GM12878 (cell line): ENCODE measurements at regions not wholly inside any gene's neighbourhood (a gene's known extent, or its start where the extent isn't known, plus 50 kb on each side); places are given as distances from the start of the nearest gene placed in this dataset.

Experiments
- ATAC-seq: fragments of 200-7000 bp; cut with Tn5 transposase; 3 replicates; pipeline ENCODE4 v1.9.1; 2020; ENCODE audit warnings: mild to moderate bottlenecking, moderate library complexity
- BruUV-seq: library from RNA; stranded (reverse); fragments of 400-500 nt; replicated peaks from 2 replicates; lab custom pipeline; 2021; lab: Mats Ljungman, UMichigan
- CTCF ChIA-PET: fragments of 300-600 bp; sonication (Branson Sonifier 250); formaldehyde crosslinking; extraction: SDS; loops from one replicate; lab custom pipeline; 2021; ENCODE audit warnings: inconsistent platforms; lab: Yijun Ruan, JAX
- POLR2A ChIA-PET: fragments of 350-600 bp; formaldehyde crosslinking; extraction: SDS; loops from one replicate; lab custom pipeline; 2021; ENCODE audit warnings: inconsistent platforms; lab: Charles Lee
- RAD21 ChIA-PET: fragments of 300-600 bp; sonication (Branson Sonifier 250); formaldehyde crosslinking; loops from one replicate; lab custom pipeline; 2023; ENCODE audit warnings: antibody characterized with exemption; ENCODE audit not compliant: unreplicated experiment; lab: Charles Lee
- SMC1A ChIA-PET: fragments of 300-600 bp; sonication (Branson Sonifier 250); formaldehyde crosslinking; loops from one replicate; lab custom pipeline; 2023; ENCODE audit not compliant: unreplicated experiment, uncharacterized antibody; lab: Charles Lee
- DNase-seq: peaks from one replicate; pipeline ENCODE4 v3.0.0-alpha.2; 2011; ENCODE audit warnings: low read depth, low spot score
- FAIRE-seq: peaks from 3 replicates; lab custom pipeline; 2011; peaks lifted over from hg19 to GRCh38; lab: Jason Lieb, UNC
- H2AFZ ChIP-seq: 2 replicates; pipeline ENCODE4 v1.6.0; 2011; ENCODE audit warnings: low read depth, low read length, control low read depth; ENCODE audit not compliant: control insufficient read depth
- H3K27ac ChIP-seq: 2 replicates; pipeline ENCODE4 v1.5.1; 2011; ENCODE audit warnings: control low read depth; ENCODE audit not compliant: control insufficient read depth, insufficient read depth
- H3K27me3 ChIP-seq, 2 experiments: replicated peaks in 1 of 2; 2 replicates each; pipeline versions ENCODE4 v1.6.0 to v1.6.1; 2011; ENCODE audit warnings: low read length in 1 of 2; ENCODE audit not compliant: control insufficient read depth in 2 of 2, insufficient read depth in 2 of 2
- H3K36me3 ChIP-seq, 2 experiments: 2 replicates each; pipeline ENCODE4 v1.5.1; 2011; ENCODE audit warnings: low read length in 1 of 2; ENCODE audit not compliant: control insufficient read depth in 2 of 2, insufficient read depth in 2 of 2
- H3K4me1 ChIP-seq: 2 replicates; pipeline ENCODE4 v1.6.1; 2011; ENCODE audit warnings: mild to moderate bottlenecking, low read length, moderate library complexity, mixed read lengths; ENCODE audit not compliant: control insufficient read depth, insufficient read depth
- H3K4me2 ChIP-seq: 2 replicates; pipeline ENCODE4 v1.6.0; 2011; ENCODE audit warnings: control low read depth; ENCODE audit not compliant: control insufficient read depth, insufficient read depth
- H3K4me3 ChIP-seq: fragments of 200-600 bp; sonication (generic); 2 replicates; pipeline ENCODE4 v1.5.1; 2016
- H3K79me2 ChIP-seq: 2 replicates; pipeline ENCODE4 v1.6.0; 2011; ENCODE audit warnings: low read length; ENCODE audit not compliant: control insufficient read depth, insufficient read depth
- H3K9ac ChIP-seq: 2 replicates; pipeline ENCODE4 v1.8.0; 2011; ENCODE audit warnings: low read length, control low read depth, mixed read lengths; ENCODE audit not compliant: control insufficient read depth, insufficient read depth
- H3K9me3 ChIP-seq: replicated peaks from 3 replicates; pipeline ENCODE4 v1.5.1; 2011; ENCODE audit warnings: mild to moderate bottlenecking, low read length; ENCODE audit not compliant: control insufficient read depth, insufficient read depth
- H4K20me1 ChIP-seq: 2 replicates; pipeline ENCODE4 v1.6.0; 2011; ENCODE audit not compliant: control insufficient read depth, insufficient read depth
- ELK1 ChIP-seq: IDR thresholded peaks from 2 replicates; pipeline ENCODE4 v1.6.1; 2012; ENCODE audit warnings: low read depth, low read length, improper control_type of control experiment
- HDAC6 ChIP-seq: fragments of 200-600 bp; sonication (generic); IDR thresholded peaks from one replicate; pipeline ENCODE4 v1.8.0; 2017; ENCODE audit warnings: antibody characterized with exemption; ENCODE audit not compliant: unreplicated experiment
- IKZF1 ChIP-seq: fragments of 450-650 bp; conservative IDR thresholded peaks from 2 replicates; pipeline ENCODE4 v1.6.1; 2017; ENCODE audit warnings: antibody characterized with exemption, mild to moderate bottlenecking
- JUNB ChIP-seq: IDR thresholded peaks from 2 replicates; pipeline ENCODE4 v1.6.1; 2016; ENCODE audit warnings: antibody characterized with exemption, mild to moderate bottlenecking
- MAX ChIP-seq: IDR thresholded peaks from 2 replicates; pipeline ENCODE4 v1.6.1; 2012; ENCODE audit warnings: low read depth, low read length, improper control_type of control experiment
- MLLT1 ChIP-seq: fragments of 450-650 bp; IDR thresholded peaks from 2 replicates; pipeline ENCODE4 v1.6.1; 2016; ENCODE audit warnings: mild to moderate bottlenecking
- NR2C2 ChIP-seq: IDR thresholded peaks from 2 replicates; pipeline ENCODE4 v1.6.1; 2011; ENCODE audit warnings: borderline replicate concordance, low read depth; ENCODE audit not compliant: control insufficient read depth, insufficient read length
- PAX5 ChIP-seq: IDR thresholded peaks from 2 replicates; pipeline ENCODE4 v1.6.1; 2011; ENCODE audit warnings: low read depth, low read length, borderline replicate concordance
- PBX3 ChIP-seq: IDR thresholded peaks from 2 replicates; pipeline ENCODE4 v1.6.1; 2011; ENCODE audit warnings: mild to moderate bottlenecking, low read depth, low read length, moderate library complexity; ENCODE audit not compliant: insufficient replicate concordance
- PKNOX1 ChIP-seq: fragments of 450-650 bp; IDR thresholded peaks from 2 replicates; pipeline ENCODE4 v1.6.1; 2016; ENCODE audit warnings: mild to moderate bottlenecking
- RFX5 ChIP-seq: IDR thresholded peaks from 2 replicates; pipeline ENCODE4 v1.6.1; 2011; ENCODE audit warnings: low read depth, low read length, improper control_type of control experiment
- TCF12 ChIP-seq: IDR thresholded peaks from 2 replicates; pipeline ENCODE4 v1.6.1; 2011; ENCODE audit warnings: low read depth, mild to moderate bottlenecking, low read length
- ZBED1 ChIP-seq: IDR thresholded peaks from 2 replicates; pipeline ENCODE4 v1.6.1; 2016; ENCODE audit warnings: borderline replicate concordance
- ZNF207 ChIP-seq: fragments of 450-650 bp; IDR thresholded peaks from 2 replicates; pipeline ENCODE4 v1.6.1; 2014; ENCODE audit warnings: antibody characterized with exemption, mild to moderate bottlenecking, borderline replicate concordance
- ZNF622 ChIP-seq: fragments of 450-650 bp; IDR thresholded peaks from 2 replicates; pipeline ENCODE4 v1.6.1; 2017; ENCODE audit warnings: mild to moderate bottlenecking, inconsistent platforms
- WGBS: methylation state at CpG from one replicate; pipeline ENCODE4 v1.1.6; 2016; ENCODE audit warnings: low lambda C conversion rate; ENCODE audit not compliant: insufficient replicate concordance, insufficient coverage; ENCODE audit errors: missing lambda C conversion rate; 5-methylcytosine and 5-hydroxymethylcytosine counted together
- in situ Hi-C: fragments of 300-500 bp; cut with MboI; formaldehyde crosslinking; loops from 9 replicates; pipeline ENCODE4 v1.14.3; 2018; ENCODE audit warnings: mixed read lengths
- intact Hi-C: fragments of 100-400 bp; cut with micrococcal nuclease; formaldehyde crosslinking; loops from one replicate; pipeline ENCODE4 v1.14.2; 2022; ENCODE audit not compliant: unreplicated experiment

GRCh38 chr9:12394105-12394504 is 299.1 kb upstream of the TYRP1 start:
- Histone ChIP-seq H3K27me3 (no peaks in the 10 kb centered on the region), H3K9me3 (no peaks in the 10 kb centered on the region), H2AFZ (no peak overlapping the region), H3K27ac (no peak overlapping the region), H3K4me3 (no peak overlapping the region), H4K20me1 (no peaks in the 10 kb centered on the region), H3K4me1 (no peaks in the 10 kb centered on the region), H3K79me2 (no peaks in the 10 kb centered on the region), H3K9ac (no peak overlapping the region), H3K36me3 (no peaks in the 10 kb centered on the region), H3K4me2 (no peak overlapping the region)
- SMC1A ChIA-PET, result no interaction called here
- RAD21 ChIA-PET, result no interaction called here
- no TSS peak for BruUV-seq
- ATAC-seq (no peak), DNase-seq (no peak), FAIRE-seq (no peak)
- in situ Hi-C loops, result no loop called here
- POLR2A ChIA-PET, result no interaction called here
- CTCF ChIA-PET, result no interaction called here
- 0% methylated on average over 1 of the region's 1 CpG for WGBS
- intact Hi-C loops, result no loop called here
- TF ChIP-seq PKNOX1, result no peak
- TF ChIP-seq ZNF207, result no peak

GRCh38 chr9:12403721-12404120 is 289.5 kb upstream of the TYRP1 start:
- no peak overlapping the region for H3K4me3 ChIP-seq
- no peaks in the 10 kb centered on the region for H3K36me3 ChIP-seq
- intact Hi-C loops (no loop called here), in situ Hi-C loops (no loop called here)
- ATAC-seq (no peak), DNase-seq (no peak), FAIRE-seq (no peak)
- H4K20me1 ChIP-seq, result no peaks in the 10 kb centered on the region
- H3K79me2 ChIP-seq, result no peaks in the 10 kb centered on the region
- H3K9me3 ChIP-seq, result no peaks in the 10 kb centered on the region
- H3K4me1 ChIP-seq, result no peaks in the 10 kb centered on the region
- H3K9ac ChIP-seq, result no peak overlapping the region
- SMC1A ChIA-PET, result no interaction called here
- no peak overlapping the region for H2AFZ ChIP-seq
- WGBS, result 0% methylated on average over 2 of the region's 2 CpGs
- RAD21 ChIA-PET, result no interaction called here
- no TSS peak for BruUV-seq
- no peak overlapping the region for H3K27ac ChIP-seq
- CTCF ChIA-PET, result no interaction called here
- POLR2A ChIA-PET, result no interaction called here
- H3K4me2 ChIP-seq, result no peak overlapping the region
- no peaks in the 10 kb centered on the region for H3K27me3 ChIP-seq
- no peak for TF ChIP-seq ZBED1
- no peak for TF ChIP-seq ELK1
- no peak for TF ChIP-seq HDAC6
- TF ChIP-seq MAX, result no peak
- no peak for TF ChIP-seq TCF12
- TF ChIP-seq PAX5, result no peak
- TF ChIP-seq RFX5, result no peak
- no peak for TF ChIP-seq ZNF622
- no peak for TF ChIP-seq MLLT1
- no peak for TF ChIP-seq IKZF1
- no peak for TF ChIP-seq PBX3
- TF ChIP-seq JUNB, result no peak
- no peak for TF ChIP-seq NR2C2
